ENCODE measurements at regions not wholly inside any gene's neighbourhood (a gene's known extent, or its start where the extent isn't known, plus 50 kb on each side); places are given as distances from the start of the nearest gene placed in this dataset.

DNA sequence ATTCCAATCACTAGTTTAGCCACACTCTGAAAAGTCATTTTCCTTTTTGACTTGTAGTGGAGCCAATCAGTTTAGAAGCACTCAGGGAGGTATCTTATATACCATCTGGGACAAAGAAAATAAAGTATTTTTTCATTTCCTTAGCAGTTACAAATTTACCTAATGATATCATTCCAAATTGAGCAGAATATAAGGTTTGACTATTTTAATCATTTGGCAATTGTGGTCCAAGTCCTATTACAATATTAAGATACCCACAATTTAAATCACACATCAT lies 170.6 kb downstream of the LTN1 start:
- TF ChIP-seq, protein P1, sequence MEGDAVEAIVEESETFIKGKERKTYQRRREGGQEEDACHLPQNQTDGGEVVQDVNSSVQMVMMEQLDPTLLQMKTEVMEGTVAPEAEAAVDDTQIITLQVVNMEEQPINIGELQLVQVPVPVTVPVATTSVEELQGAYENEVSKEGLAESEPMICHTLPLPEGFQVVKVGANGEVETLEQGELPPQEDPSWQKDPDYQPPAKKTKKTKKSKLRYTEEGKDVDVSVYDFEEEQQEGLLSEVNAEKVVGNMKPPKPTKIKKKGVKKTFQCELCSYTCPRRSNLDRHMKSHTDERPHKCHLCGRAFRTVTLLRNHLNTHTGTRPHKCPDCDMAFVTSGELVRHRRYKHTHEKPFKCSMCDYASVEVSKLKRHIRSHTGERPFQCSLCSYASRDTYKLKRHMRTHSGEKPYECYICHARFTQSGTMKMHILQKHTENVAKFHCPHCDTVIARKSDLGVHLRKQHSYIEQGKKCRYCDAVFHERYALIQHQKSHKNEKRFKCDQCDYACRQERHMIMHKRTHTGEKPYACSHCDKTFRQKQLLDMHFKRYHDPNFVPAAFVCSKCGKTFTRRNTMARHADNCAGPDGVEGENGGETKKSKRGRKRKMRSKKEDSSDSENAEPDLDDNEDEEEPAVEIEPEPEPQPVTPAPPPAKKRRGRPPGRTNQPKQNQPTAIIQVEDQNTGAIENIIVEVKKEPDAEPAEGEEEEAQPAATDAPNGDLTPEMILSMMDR (IDR thresholded peaks at IDR 0.05; ENCODE audit: insufficient read depth in 1 of 2, low read depth in 1 of 2, low read length in 1 of 2, severe bottlenecking in 1 of 2, unreplicated experiment in 1 of 2), result no peak
- H3K4me1 Mint-ChIP-seq (ENCODE audit: low read depth, unreplicated experiment), result peaks cover 13% of the 10 kb centered on the region
- CTCF ChIA-PET, result no interaction called here
- H3K36me3 ChIP-seq (ENCODE audit: control insufficient read depth, insufficient read depth, low read length), result no peaks in the 10 kb centered on the region
- no peaks in the 10 kb centered on the region for H3K4me1 ChIP-seq
- intact Hi-C loops (cut with micrococcal nuclease; ENCODE audit: unreplicated experiment), result no loop called here
- H3K27ac Mint-ChIP-seq (ENCODE audit: unreplicated experiment), result no peak overlapping the region
- H3K4me3 Mint-ChIP-seq (ENCODE audit: unreplicated experiment), result no peak overlapping the region
- no peaks in the 10 kb centered on the region for H3K9me3 Mint-ChIP-seq (ENCODE audit: unreplicated experiment)
- no peaks in the 10 kb centered on the region for H3K9me3 ChIP-seq
- peaks cover 3% of the 10 kb centered on the region for H3K27me3 Mint-ChIP-seq (ENCODE audit: insufficient read depth, unreplicated experiment)
- H3K27me3 ChIP-seq (replicated peaks; ENCODE audit: control insufficient read depth, insufficient read depth, low read length), result peaks cover 1% of the 10 kb centered on the region; the same call in 1 of the 2 replicates
- no peaks in the 10 kb centered on the region for H3K36me3 Mint-ChIP-seq (ENCODE audit: insufficient read depth, unreplicated experiment)
- H3K4me3 ChIP-seq (ENCODE audit: low read depth, low read length), result no peak overlapping the region
- BruUV-seq (replicated peaks), result no TSS peak
- POLR2A ChIA-PET, result no interaction called here
- DNase-seq, result no peak

DNA sequence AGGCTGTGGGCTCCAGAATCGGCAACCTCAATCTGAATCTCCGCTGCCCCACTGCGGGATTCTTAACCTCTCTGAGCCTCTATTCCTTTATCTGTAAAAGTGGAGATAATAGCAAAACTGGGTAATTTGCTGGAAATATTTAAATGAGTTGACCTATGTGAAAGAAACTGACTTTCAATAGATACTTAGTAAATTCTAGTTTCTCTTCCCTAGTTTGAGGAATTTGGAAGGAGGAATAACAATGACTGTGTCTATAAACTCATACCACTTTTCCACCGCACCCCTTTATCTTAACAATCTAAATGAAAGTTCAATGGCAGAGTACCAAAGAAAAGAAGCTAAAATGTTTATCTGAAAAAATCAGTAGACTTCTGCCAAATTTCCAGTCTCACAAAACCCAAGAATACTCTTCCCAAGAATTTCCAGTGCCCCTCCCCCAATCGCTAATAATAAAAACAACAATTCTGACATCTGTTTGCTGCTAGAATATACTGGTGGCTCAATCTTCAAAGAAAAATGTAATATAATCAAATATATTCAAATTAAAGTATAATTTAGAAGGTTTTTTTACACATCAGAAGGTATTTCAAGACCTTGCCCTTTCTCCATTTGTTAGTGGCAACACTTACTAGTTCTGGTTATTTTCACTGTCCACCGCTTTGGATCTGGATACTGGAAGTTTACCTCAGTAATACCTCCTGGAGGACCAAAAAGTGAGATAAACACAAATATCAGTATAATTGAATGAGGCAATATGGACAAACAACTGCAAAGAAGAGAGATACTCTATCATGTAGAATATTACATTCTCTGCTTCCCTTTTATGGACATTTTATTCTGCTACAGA lies 171.2 kb downstream of the LTN1 start:
- Mint-ChIP-seq H3K4me3 (ENCODE audit: unreplicated experiment) (no peak overlapping the region), H3K27ac (ENCODE audit: unreplicated experiment) (no peak overlapping the region), H3K9me3 (ENCODE audit: unreplicated experiment) (no peaks in the 10 kb centered on the region), H3K27me3 (ENCODE audit: insufficient read depth, unreplicated experiment) (peaks cover 3% of the 10 kb centered on the region), H3K4me1 (ENCODE audit: low read depth, unreplicated experiment) (peaks cover 12% of the 10 kb centered on the region), H3K36me3 (ENCODE audit: insufficient read depth, unreplicated experiment) (no peaks in the 10 kb centered on the region)
- POLR2A ChIA-PET, result no interaction called here
- TF ChIP-seq, protein P1 (IDR thresholded peaks at IDR 0.05; ENCODE audit: insufficient read depth in 1 of 2, low read depth in 1 of 2, low read length in 1 of 2, severe bottlenecking in 1 of 2, unreplicated experiment in 1 of 2), result no peak
- no TSS peak for BruUV-seq (replicated peaks)
- H3K4me1 ChIP-seq, result no peaks in the 10 kb centered on the region
- no peak overlapping the region for H3K4me3 ChIP-seq (ENCODE audit: low read depth, low read length)
- CTCF ChIA-PET, result no interaction called here
- no peaks in the 10 kb centered on the region for H3K9me3 ChIP-seq
- H3K36me3 ChIP-seq (ENCODE audit: control insufficient read depth, insufficient read depth, low read length), result no peaks in the 10 kb centered on the region
- DNase-seq, result no peak
- intact Hi-C loops (cut with micrococcal nuclease; ENCODE audit: unreplicated experiment), result no loop called here
- peaks cover 1% of the 10 kb centered on the region; the same call in 1 of the 2 replicates for H3K27me3 ChIP-seq (replicated peaks; ENCODE audit: control insufficient read depth, insufficient read depth, low read length)

DNA sequence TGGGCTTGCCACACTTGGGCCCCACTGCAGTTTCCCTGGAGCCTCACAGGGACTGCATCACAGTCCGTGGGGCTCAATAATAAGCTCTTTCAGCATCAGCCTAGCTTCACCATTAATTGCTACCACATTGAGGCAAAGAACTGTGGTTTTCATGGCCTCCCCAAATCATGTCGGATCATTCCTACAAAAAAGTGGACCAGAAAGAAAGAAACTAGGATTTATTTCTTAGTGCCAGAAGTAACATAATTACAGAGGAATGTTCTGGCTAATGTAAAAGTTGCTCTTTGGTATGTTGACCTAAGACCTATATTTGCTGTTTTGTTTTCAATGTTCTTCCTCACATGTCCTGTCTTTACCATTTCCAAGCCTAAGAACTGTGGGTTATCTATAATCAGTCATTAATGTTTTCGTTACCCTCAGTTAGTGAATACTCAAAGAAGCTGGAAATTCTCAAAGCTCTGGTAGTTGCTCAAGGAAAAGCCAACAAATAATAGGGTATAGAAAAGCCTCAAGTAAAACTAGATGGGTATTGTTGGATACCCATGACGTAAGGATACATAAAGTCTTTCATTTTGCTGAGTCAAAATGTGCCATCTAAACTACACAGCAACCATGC lies 173.9 kb downstream of the LTN1 start:
- no peak overlapping the region for H3K4me3 Mint-ChIP-seq (ENCODE audit: unreplicated experiment)
- Histone ChIP-seq H3K4me1 (no peaks in the 10 kb centered on the region), H3K27me3 (replicated peaks; ENCODE audit: control insufficient read depth, insufficient read depth, low read length) (no peaks in the 10 kb centered on the region), H3K9me3 (no peaks in the 10 kb centered on the region), H3K36me3 (ENCODE audit: control insufficient read depth, insufficient read depth, low read length) (no peaks in the 10 kb centered on the region), H3K4me3 (ENCODE audit: low read depth, low read length) (no peak overlapping the region)
- H3K27me3 Mint-ChIP-seq (ENCODE audit: insufficient read depth, unreplicated experiment), result peaks cover 6% of the 10 kb centered on the region
- BruUV-seq (replicated peaks), result no TSS peak
- intact Hi-C loops (cut with micrococcal nuclease; ENCODE audit: unreplicated experiment), result no loop called here
- no peak for DNase-seq
- no peaks in the 10 kb centered on the region for H3K36me3 Mint-ChIP-seq (ENCODE audit: insufficient read depth, unreplicated experiment)
- H3K9me3 Mint-ChIP-seq (ENCODE audit: unreplicated experiment), result no peaks in the 10 kb centered on the region
- ChIA-PET CTCF (no interaction called here), POLR2A (no interaction called here)
- no peaks in the 10 kb centered on the region for H3K4me1 Mint-ChIP-seq (ENCODE audit: low read depth, unreplicated experiment)
- no peak overlapping the region for H3K27ac Mint-ChIP-seq (ENCODE audit: unreplicated experiment)
- TF ChIP-seq, protein P1 (IDR thresholded peaks at IDR 0.05; ENCODE audit: insufficient read depth in 1 of 2, low read depth in 1 of 2, low read length in 1 of 2, severe bottlenecking in 1 of 2, unreplicated experiment in 1 of 2), result no peak

Measured in Caco-2 (cell line).